NCI-H146 (cell line): ENCODE measurements at regions not wholly inside any gene's neighbourhood (a gene's known extent, or its start where the extent isn't known, plus 50 kb on each side); places are given as distances from the start of the nearest gene placed in this dataset.

Experiments used
- DNase-seq: peaks from one replicate; lab custom pipeline; 2025; lab: John Stamatoyannopoulos, UW

DNA sequence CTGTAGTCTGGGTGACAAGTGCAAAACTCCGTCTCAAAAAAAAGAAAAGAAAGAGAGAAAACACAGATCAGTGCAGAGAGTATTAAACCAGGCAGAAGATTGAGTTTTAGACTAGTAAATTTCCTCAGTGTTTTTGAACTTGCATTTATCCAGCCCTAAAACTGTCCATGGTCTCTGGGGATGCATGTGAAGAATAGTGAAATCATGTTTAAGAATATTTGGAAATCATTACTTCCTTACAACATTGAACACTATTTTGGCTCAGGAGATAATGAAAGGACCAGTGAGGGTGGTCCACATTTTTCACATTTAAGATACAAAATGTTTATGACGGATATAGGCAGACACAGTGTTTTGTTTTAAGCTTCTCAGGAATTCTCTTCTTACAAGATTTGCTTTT lies 195.8 kb upstream of the RASGEF1B start:
- DNase-seq, result no peak

DNA sequence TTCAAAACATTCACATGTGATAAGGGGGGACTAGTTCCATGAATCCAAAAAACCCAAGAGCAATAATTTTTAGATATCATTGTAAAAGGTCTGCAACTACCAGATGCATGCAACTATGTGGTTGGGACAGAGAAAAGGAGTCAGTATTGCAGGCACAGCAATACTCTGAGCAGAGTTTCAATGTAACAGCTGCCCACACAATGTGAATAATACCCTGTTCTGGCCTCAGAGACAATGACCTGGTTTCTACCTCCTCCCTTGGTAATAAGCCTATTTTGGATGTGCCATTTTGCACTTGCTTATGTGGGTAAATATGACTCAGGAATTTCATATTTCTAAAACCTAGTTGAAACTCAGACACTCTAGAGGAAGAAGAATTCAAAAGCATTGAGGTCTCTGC lies 194.8 kb upstream of the RASGEF1B start:
- DNase-seq, result peak; percentile 58

DNA sequence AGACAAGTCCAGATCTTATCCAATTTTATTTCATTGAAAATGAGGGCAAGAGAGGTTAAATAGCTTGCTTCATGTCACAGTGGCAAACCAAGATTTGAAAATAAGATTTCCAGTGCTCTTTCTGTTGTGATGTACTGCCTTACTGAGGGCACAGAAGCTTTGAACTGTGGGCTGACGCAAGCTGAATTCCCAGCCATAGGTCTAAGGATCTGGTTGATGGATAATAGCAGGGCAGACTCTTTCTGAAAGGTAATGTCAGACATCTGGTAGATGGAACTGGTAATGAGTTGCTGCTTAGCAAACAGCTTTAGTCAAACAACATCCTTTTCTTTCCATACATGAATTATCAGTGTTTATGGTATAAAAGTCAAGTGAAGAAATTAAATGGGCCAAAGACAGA lies 193.9 kb upstream of the RASGEF1B start:
- peak; percentile 61 for DNase-seq

DNA sequence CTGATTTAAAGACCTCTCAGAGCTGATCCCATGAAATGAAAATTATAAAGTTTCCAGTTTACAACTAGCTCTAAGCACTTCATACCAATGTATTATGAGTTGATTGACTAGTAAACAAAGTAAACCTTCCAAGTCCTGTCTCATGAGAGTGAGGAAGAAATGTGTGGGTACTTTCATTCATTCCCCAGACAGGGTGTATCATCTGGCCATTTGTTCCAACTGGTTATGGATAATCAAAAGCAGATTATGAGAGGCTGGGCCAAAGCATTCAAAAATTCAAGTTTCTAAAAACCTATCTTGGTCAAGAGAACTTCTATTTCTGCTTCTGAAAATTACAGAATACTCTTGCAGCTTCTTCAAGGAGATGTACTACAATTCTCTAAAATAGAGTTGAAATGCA lies 193.3 kb upstream of the RASGEF1B start:
- DNase-seq, result no peak

DNA sequence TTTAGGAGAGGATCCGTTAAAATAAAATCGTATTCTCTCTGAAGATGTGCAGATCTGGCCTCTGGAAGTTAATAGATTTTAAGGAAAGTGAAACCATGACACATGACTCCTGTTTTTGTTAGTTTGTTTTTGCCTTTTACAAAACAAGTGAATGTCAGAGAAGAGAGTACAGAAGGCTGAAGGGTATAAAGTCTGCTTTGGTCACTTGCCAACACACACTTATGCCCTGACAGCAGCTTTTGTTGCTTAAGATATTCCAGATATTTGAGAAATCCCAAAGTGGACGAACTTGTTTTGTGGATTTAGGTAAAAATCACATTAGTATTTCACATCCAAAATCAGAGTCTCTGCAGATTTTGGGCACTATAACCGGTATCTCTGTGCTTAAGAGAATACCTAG lies 192.4 kb upstream of the RASGEF1B start:
- DNase-seq, result no peak

DNA sequence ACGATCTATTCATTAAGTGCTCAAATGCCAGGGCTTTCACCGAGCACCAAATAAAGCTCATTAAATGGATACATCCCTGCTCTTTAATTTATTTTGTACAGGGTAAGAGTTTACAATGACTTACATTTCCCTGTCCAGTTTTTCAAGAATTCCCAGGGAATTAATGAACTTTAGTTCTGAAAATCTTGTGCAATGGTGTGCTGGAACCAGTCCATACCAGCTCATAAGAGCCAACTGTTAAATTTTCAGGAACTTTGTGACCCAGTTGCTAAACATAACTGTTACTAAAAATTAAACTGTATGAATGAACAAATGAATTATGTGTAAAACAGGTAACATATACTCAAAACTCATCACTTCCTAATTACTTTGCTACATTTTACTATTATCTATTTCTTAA lies 191.7 kb upstream of the RASGEF1B start:
- DNase-seq, result no peak

DNA sequence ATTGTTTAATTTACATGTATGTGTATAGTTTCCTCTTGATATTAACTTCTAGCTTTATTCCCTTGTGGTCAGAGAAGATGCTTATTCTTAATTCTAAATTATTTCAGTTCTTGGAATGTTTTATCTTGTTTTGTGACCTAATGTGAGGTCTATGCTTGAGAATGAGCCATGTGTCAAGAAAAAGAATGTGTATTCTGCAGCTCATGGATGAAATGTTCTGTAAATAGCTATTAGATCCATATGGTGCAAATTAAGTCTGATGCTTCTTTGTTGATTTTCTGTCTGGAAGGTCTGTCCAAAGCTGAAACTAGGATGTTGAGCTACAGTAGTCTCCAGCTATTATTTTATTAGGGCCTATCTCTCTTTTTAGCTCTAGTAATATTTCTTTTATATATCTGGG lies 187.3 kb upstream of the RASGEF1B start:
- no peak for DNase-seq

DNA sequence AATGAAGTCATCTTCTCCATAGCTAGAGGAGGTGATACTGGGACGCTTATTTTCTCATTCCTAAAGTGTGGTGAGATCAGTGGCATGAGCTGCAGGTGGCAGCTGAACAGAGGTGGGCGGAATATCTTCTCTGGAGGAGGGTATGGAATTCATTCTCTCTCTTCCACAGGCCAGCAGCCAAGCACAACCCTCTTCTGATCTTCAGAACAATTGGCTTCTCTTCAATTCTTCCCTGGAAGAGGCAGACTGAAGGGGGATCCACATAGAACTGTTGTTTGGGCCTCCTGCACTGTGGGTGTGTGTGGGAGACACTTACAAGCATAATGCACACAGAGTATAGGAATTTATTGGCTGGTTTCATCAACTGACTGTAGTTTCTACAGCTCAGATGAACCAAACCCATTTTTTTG lies 180.4 kb upstream of the RASGEF1B start:
- DNase-seq, result peak; percentile 17

DNA sequence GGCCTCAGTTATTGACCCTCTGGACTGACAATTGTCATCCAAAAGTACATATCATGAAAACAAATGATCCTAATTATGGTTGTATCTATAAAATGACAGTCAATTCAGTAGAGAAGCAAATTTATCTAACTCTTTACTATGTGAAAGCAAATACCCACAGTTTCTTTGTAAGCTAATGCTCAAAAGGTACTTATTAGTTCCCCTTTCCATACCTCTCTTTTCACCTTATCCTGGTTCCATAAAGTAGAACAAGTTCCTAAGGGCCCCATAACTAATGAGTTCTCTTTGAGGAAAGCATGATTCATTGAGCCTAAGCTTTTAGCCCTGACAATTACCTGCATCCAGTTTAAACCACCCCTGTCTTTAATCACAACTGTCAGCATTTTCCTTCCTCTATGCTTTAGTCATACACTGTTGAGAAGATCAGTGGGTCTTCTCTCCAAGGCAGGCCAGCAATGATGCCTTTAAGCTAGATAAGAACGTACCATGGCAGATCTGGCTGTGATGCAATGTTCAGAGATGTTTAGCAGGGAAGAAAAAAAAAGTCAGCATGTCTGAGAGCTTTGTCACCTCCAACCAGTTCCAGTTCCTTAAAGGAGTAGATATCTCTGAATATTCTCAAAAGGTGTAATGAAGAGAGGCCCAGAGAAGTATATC lies 179.7 kb upstream of the RASGEF1B start:
- DNase-seq, result peak; percentile 55

DNA sequence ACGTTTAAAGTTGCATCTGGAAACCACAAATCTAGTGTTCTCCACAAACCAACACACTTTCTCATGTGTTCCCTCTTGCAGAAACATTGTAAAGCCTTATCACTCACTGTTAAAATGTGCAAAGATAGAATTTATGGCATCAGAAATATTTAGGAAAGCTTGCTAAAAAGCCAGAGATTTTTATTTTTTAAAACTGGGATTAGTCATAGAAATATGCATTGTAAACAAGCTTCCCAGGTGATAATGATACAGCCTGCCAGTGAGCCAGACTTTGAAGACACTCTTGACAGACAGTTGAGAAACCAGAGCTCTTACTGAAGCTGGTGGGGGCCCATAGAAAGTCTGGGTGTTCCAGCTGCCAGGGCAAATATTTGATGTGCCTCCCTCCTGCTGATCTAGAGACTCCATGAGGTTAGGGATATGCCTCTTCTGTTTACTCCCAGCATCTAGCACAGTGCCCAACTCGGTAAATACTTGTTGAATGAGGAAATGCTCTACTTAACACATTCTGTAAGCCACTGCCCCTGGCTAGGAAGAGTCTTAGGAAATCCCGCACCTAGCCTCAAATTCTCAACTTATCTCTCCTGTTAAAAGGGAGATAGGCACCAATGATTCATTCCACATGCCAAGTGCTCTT lies 179.0 kb upstream of the RASGEF1B start:
- peak; percentile 97 for DNase-seq

DNA sequence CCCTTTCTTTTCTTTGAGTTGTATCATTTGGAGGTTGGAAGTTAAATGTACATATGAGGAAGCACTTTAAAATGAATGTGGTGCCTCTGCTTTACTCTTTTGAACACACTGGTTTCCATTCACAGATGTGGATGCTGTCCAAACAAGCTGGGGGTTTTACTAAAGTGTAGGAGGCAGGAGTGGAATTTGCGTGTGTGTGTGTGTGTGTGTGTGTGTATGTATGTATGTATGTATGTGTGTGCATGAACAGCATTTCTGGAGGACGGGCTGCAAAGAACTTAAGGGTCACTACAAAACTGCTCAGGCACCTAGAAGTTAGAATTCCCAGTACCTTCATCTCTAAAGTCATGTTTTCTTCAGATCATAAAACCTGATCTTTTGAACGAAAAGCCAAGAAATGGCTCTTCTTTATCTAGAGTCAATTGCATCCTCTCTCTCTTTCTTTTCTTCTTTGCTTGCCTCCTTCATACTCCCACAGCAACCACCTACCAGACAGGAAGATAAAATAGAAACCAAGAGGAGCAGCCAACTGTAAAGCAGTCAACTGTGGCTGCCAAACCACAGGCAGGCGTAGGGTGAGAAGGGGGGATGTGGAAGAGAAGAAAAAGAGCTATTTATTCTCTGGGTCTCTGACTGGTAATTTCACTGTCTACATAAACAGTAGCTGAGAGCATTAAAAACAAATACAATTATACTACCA lies 177.0 kb upstream of the RASGEF1B start:
- no peak for DNase-seq

DNA sequence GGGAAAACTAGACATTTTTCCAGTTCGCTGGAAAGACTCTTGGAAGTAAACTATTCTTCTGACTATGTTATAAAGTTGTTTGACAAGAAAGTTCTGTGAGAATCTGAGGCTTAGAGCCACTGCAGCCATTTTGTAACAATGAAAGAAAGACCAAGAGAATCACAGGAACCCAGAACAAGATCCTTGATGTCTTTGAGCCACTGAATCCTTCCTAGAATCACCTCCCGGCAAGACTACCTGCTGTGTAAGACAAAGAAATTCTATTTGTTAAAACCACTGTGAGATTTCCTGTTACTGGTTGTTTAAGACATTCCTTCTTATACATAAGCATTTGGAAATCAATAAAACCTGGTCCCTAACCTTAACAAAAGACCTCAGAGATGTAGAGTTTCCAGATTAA lies 175.7 kb upstream of the RASGEF1B start:
- peak; percentile 46 for DNase-seq

DNA sequence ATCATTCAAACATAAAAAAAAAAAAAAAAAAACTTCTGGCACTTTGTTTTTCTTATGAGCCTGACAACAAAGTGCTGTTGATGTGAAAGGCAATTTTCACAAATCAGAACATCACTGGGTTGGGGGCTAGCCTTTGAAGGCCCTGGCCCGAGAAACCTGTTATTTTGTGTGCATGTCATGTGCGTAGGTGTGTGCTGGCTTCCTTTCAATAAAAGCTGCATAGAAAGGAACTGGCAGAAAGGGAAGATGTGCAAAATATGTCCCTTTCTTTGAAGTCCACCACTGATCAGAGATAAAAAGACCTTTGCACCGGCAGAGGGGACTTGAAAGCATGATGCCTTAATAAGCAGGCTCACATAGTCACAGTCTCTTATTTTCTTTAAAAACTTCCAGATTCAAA lies 170.8 kb upstream of the RASGEF1B start:
- DNase-seq, result no peak

DNA sequence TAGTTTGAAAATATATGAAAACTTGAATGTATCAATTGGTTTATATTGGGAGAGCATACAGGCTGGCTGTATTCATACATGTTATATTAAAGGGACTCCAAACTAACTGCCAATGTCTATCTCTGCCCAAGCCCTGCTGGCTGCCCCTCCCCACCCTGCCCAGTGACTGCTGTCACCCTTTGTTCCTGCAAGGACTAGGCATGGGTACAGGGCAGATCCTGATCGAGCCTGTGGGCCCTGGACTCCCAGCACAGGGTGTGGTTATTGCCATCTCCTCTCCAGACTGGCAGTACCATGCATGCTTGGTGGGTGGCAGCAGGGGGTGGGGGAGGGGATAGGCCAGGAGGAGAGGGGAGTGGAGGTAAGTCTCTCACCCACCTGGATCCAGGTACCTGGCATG lies 167.5 kb upstream of the RASGEF1B start:
- no peak for DNase-seq

DNA sequence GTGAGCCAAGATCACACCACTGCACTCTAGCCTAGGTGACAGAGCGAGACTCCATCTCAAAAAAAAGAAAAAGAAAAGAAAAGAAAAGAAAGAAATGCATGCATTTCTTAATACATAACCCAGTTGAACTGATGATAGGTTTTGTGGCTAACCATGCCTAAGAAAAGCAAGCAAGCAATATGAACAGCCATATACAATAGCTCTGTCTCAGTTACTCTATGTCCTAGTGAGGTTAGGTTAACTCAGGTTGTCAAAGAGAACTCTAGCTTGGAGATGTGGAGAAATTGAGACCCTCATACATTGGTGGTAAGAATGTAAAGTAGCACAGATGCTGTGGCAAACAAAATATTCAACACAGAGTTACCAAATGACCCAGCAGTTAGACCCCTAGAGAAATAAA lies 167.0 kb upstream of the RASGEF1B start:
- DNase-seq, result no peak

DNA sequence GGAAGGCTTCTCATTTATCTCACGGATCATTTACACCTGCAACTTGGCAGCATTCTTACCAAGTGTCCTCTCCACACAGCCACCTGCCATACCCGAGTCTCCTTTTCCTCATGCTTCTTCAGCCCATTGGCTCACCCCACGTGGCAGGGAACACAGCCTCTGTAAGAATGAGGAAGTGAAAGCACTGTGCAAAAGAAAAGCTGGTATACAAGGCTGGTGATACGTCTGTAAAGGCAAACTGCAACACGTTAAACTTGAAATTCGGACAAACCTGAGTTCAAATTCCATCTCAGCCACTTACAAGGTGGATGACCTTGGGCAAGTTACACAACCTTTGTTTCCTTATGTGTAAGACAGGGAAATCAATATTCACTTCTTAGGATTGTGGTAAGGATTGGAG lies 164.0 kb upstream of the RASGEF1B start:
- DNase-seq, result peak; percentile 15

DNA sequence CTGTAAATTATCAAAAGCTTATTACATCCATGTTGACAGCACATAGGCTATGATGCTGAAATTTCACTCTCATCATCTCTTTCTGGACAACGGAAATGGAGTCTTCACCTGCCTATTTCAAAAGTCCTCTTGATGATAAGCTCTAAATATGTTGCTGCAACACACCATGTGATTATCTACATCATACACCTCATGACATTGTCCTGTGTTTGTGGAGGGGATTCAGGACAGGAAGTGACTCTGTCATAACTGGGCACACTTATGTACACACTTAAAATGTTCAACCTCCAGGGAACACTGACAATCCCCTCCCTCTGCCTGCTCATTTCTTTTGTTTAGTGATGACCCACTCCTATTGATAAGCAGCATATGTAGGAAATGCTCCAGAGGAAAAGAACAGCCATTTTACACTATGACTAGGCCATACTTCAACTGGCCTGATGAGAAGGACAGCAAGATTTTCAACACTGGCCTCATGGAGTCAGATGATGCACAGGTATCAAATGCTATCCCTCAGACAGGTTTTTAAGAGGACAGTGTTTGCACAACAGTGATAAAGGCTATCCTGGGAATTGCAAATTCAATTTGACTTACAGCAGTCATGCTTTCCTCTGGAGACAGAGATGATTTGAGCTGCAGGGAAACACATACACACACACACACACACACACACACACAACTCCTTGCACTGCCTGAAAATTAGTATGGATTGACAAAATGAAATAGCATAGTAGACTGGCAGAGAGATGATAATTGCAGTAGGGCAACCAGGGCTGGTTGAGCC lies 163.3 kb upstream of the RASGEF1B start:
- peak; percentile 77 for DNase-seq

DNA sequence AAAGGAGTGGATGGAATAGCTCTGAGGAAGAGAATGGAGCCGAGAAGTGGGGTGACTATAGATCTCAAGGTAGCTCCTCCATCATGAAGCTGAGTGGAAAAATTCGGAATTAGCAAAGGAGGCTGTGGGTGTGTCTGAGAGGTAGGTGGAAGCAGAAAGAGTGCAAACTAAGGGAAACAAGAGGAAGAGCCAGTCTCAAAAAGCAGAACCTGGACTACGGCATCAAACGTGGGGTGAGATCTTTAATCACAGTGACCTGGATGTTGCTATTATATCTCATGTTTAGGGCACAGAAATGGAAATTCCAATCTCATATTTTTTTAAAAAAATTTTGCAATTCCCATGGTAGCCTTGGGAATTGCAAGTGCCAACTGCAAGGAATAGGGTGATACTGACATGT lies 162.5 kb upstream of the RASGEF1B start:
- DNase-seq, result no peak

DNA sequence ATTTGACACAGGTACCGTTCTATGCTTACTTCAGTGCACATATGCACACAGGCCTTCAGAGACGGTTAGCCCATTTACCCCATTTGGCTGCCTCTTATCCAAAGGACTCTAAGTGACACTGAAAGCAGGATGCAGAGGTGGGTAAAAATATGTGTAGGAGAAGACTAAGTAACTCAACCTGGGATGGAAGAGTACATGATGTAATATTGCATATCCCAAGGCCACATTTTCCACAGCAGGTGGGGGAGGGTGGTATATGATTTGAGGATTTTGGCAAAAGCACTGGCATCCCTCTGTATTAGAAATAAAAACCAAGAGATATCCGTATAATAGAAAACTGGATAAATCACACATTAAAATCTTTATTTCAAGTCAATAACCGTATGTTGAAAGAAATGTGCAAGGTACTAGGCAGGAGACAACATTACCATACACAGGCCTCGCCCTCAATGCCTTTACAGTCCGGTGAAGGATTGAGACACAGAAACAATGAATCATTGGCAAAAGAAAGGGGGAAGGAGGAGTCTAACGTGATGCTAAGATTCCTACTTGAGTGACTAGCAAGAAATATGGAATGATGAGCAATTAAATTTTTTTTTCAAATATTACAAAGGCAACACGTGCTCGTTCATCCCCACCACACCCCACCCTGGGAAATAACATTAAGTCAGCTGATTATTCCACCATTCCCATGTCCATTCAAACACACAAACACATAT lies 161.0 kb upstream of the RASGEF1B start:
- no peak for DNase-seq

DNA sequence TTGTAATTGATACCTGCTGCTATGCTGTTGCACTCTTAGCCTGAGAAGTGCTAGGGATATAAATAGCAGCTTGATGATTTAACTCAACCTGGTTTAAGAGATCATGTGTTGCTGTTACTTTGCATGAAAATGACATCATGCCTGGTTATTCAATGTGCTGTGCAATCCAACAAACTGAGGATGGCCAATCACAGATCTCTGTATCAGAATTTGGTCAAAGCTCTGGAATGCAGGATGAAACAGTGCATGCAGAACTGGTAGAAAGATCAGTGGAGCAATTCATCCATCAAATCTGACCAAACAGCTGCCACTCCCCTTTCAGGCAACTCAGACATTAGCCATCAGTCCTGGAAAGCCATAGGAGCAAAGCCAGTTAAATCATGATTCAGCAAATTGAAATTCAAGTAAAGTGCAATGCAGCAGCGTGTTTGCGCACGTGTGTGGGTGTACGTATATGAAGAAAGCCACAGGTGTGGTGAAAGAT lies 160.3 kb upstream of the RASGEF1B start:
- no peak for DNase-seq

DNA sequence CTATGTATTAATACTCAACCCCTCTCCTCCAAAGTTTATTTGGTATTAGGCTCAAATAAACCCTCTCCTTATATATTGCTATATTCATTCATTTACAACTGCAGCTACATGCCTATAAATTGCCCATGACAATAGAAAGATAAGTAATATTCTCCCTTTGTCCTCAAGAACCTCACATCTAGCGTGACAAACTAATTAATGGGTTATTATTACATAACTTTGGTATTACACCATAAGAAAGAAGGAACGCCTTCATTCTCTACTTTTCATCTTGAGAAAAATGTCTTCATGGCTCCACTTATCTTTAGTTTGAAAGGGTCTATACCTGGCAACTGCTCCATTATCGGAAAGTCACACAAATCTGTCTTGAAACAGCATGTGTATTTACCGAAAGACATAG lies 157.7 kb upstream of the RASGEF1B start:
- no peak for DNase-seq

DNA sequence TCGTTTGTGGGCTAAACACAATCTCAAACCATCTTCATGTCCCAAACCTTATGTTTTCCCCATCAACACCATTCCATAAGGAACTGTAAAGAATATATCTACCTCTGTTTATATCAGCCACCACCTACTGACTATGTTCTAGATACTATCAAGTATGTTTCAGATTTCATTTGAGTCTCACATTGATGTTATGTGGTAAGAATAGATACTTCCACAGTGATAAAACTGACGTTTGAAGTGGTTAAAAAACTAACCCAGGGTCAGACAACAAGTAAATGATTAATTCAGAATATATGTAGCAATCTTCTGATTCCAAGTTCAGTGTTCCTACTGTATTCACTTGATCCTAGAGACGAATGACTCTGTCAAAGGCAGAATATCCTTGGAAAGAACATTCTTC lies 156.8 kb upstream of the RASGEF1B start:
- no peak for DNase-seq
